K562 (cell line): ENCODE measurements at regions not wholly inside any gene's neighbourhood (a gene's known extent, or its start where the extent isn't known, plus 50 kb on each side); places are given as distances from the start of the nearest gene placed in this dataset.

ENCODE experiments used
- CHD1 ChIP-seq: fragments of 200-600 bp; sonication (generic); IDR thresholded peaks from one replicate; pipeline ENCODE4 v1.6.1; 2012; ENCODE audit warnings: mild to moderate bottlenecking, moderate library complexity, low read length, inconsistent platforms
- ZNF263 ChIP-seq: sonication (generic); formaldehyde crosslinking; IDR thresholded peaks from 2 replicates; pipeline ENCODE4 v1.8.0; 2022; ENCODE audit warnings: mild to moderate bottlenecking, missing genetic modification reagents, borderline replicate concordance

DNA sequence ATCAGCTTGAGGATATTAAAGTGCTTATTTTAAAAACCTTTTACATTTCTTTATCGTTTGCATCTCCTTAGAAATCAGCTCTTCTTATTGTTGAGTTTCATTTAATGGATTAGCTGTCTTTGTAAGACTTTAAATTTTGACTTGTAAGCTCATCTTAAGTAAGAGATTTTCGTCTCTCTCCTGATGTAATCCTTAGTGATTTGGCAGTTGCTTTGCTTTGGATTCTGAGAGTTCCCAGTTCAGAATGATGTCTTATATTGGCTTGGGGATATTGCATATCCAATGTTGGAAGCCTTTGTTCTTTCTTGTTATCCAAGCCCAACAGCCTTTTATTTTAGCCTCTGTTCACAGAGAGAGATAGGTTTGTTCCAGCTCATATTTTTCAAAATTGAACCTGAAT, 212.1 kb downstream of the ARL6IP6 start:
- TF ChIP-seq CHD1 (no peak), ZNF263 (CRISPR knock-in tag) (no peak)
